ENCODE measurements at regions not wholly inside any gene's neighbourhood (a gene's known extent, or its start where the extent isn't known, plus 50 kb on each side); places are given as distances from the start of the nearest gene placed in this dataset.

DNA sequence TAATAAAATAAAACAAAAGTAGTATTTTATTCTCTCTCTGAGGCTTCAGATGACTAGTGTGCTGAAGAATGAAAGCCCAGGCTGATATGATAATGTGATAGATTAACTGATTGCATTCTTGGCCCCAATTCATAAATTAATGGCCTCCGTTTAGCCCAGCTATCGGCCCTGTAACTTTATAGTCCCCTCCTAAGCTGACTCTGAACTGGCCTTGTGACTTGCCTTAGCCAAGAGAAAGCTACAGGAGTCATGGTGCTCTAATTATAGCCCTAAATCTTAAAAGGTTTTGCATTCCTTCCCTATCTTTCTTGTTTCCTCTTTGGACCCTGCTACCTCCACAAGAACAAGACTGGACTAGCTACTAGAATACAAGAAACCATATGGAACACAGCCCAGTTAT lies 123.2 kb upstream of the EPHA3 start:
- Histone ChIP-seq H3K27ac (replicated peaks) (no peak overlapping the region), H3K4me3 (replicated peaks; ENCODE audit: insufficient read depth, low read length) (no peak overlapping the region), H3K27me3 (ENCODE audit: insufficient read depth, poor library complexity, severe bottlenecking) (no peaks in the 10 kb centered on the region)
- DNase-seq (ENCODE audit: low read depth in 1 of 2, low spot score in 1 of 2): no peak
- TF ChIP-seq GABPA (IDR thresholded peaks at IDR 0.05; ENCODE audit: low read depth) (no peak), SPI1 (IDR thresholded peaks at IDR 0.05; ENCODE audit: borderline replicate concordance, low read depth) (no peak), POLR2AphosphoS5 (IDR thresholded peaks at IDR 0.05; ENCODE audit: low read depth) (no peak), REST (IDR thresholded peaks at IDR 0.05; ENCODE audit: insufficient replicate concordance, low read depth) (no peak)
- TF ChIP-seq, protein P1, sequence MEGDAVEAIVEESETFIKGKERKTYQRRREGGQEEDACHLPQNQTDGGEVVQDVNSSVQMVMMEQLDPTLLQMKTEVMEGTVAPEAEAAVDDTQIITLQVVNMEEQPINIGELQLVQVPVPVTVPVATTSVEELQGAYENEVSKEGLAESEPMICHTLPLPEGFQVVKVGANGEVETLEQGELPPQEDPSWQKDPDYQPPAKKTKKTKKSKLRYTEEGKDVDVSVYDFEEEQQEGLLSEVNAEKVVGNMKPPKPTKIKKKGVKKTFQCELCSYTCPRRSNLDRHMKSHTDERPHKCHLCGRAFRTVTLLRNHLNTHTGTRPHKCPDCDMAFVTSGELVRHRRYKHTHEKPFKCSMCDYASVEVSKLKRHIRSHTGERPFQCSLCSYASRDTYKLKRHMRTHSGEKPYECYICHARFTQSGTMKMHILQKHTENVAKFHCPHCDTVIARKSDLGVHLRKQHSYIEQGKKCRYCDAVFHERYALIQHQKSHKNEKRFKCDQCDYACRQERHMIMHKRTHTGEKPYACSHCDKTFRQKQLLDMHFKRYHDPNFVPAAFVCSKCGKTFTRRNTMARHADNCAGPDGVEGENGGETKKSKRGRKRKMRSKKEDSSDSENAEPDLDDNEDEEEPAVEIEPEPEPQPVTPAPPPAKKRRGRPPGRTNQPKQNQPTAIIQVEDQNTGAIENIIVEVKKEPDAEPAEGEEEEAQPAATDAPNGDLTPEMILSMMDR (IDR thresholded peaks at IDR 0.05; ENCODE audit: insufficient read depth, low read length): no peak

GRCh38 chr3:88984832-88985231 lies 122.6 kb upstream of the EPHA3 start:
- Histone ChIP-seq H3K4me3 (replicated peaks; ENCODE audit: insufficient read depth, low read length) (no peak overlapping the region), H3K27ac (replicated peaks) (no peak overlapping the region), H3K27me3 (ENCODE audit: insufficient read depth, poor library complexity, severe bottlenecking) (no peaks in the 10 kb centered on the region)
- TF ChIP-seq REST (IDR thresholded peaks at IDR 0.05; ENCODE audit: insufficient replicate concordance, low read depth): no peak
- TF ChIP-seq POLR2AphosphoS5 (IDR thresholded peaks at IDR 0.05; ENCODE audit: low read depth): no peak
- TF ChIP-seq, protein P1 (IDR thresholded peaks at IDR 0.05; ENCODE audit: insufficient read depth, low read length): no peak
- no peak for TF ChIP-seq GABPA (IDR thresholded peaks at IDR 0.05; ENCODE audit: low read depth)
- no peak for DNase-seq (ENCODE audit: low read depth in 1 of 2, low spot score in 1 of 2)

- Histone ChIP-seq H3K27me3 (ENCODE audit: insufficient read depth, poor library complexity, severe bottlenecking) (no peaks in the 10 kb centered on the region), H3K4me3 (replicated peaks; ENCODE audit: insufficient read depth, low read length) (no peak overlapping the region), H3K27ac (replicated peaks) (no peak overlapping the region)
- no peak for DNase-seq (ENCODE audit: low read depth in 1 of 2, low spot score in 1 of 2)
- no peak for TF ChIP-seq POLR2AphosphoS5 (IDR thresholded peaks at IDR 0.05; ENCODE audit: low read depth)
- TF ChIP-seq REST (IDR thresholded peaks at IDR 0.05; ENCODE audit: insufficient replicate concordance, low read depth): no peak
Observed at GRCh38 chr3:88985491-88985890, 121.9 kb upstream of the EPHA3 start.

- no peak for DNase-seq (ENCODE audit: low read depth in 1 of 2, low spot score in 1 of 2)
Observed at GRCh38 chr3:88986834-88987233, 120.6 kb upstream of the EPHA3 start.

More at GRCh38 chr3:88986834-88987233, 120.6 kb upstream of the EPHA3 start:
- TF ChIP-seq, protein P1 (IDR thresholded peaks at IDR 0.05; ENCODE audit: insufficient read depth, low read length): no peak
- TF ChIP-seq GABPA (IDR thresholded peaks at IDR 0.05; ENCODE audit: low read depth) (no peak), REST (IDR thresholded peaks at IDR 0.05; ENCODE audit: insufficient replicate concordance, low read depth) (no peak), SPI1 (IDR thresholded peaks at IDR 0.05; ENCODE audit: borderline replicate concordance, low read depth) (no peak), POLR2AphosphoS5 (IDR thresholded peaks at IDR 0.05; ENCODE audit: low read depth) (no peak)
- H3K27me3 ChIP-seq (ENCODE audit: insufficient read depth, poor library complexity, severe bottlenecking): no peaks in the 10 kb centered on the region
- H3K4me3 ChIP-seq (replicated peaks; ENCODE audit: insufficient read depth, low read length): no peak overlapping the region
- no peak overlapping the region for H3K27ac ChIP-seq (replicated peaks)
